OCI-LY3 (cell line): ENCODE measurements at regions not wholly inside any gene's neighbourhood (a gene's known extent, or its start where the extent isn't known, plus 50 kb on each side); places are given as distances from the start of the nearest gene placed in this dataset.

Experiments used
- EZH2phosphoT487 ChIP-seq: fragments of 200-600 bp; shearing (Covaris generic); IDR thresholded peaks from 2 replicates; pipeline ENCODE4 v1.6.1; 2018; ENCODE audit warnings: antibody characterized with exemption, mixed run types, low read depth
- TF ChIP-seq, protein P1 (sequence below): fragments of 200-600, 300-600 bp; sonication (generic); IDR thresholded peaks from 2 replicates; pipeline ENCODE4 v1.5.1; 2014; ENCODE audit warnings: antibody characterized with exemption, low read length, low read depth

DNA sequence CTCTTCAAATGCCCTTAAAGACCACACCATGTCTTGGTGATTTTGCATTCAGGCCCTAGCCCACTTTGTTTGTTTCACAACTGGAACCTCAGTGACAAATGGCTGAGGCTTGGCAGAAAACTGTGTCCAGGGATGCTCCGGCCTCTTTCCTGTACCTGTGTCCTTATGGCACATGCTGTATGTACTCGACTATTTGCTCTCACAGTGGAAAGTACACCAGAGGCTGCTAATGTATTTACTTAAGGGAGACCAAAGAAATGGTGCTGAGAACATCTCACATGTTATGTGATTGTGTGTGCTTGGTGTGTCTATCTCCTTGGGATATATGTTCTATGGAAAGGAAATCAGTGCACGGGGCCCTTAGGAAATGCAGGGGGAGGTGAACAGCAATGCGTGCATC is 263.3 kb downstream of the GADD45G start:
- TF ChIP-seq, protein P1, sequence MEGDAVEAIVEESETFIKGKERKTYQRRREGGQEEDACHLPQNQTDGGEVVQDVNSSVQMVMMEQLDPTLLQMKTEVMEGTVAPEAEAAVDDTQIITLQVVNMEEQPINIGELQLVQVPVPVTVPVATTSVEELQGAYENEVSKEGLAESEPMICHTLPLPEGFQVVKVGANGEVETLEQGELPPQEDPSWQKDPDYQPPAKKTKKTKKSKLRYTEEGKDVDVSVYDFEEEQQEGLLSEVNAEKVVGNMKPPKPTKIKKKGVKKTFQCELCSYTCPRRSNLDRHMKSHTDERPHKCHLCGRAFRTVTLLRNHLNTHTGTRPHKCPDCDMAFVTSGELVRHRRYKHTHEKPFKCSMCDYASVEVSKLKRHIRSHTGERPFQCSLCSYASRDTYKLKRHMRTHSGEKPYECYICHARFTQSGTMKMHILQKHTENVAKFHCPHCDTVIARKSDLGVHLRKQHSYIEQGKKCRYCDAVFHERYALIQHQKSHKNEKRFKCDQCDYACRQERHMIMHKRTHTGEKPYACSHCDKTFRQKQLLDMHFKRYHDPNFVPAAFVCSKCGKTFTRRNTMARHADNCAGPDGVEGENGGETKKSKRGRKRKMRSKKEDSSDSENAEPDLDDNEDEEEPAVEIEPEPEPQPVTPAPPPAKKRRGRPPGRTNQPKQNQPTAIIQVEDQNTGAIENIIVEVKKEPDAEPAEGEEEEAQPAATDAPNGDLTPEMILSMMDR = no peak
- TF ChIP-seq EZH2phosphoT487 = no peak
